ENCODE measurements at regions not wholly inside any gene's neighbourhood (a gene's known extent, or its start where the extent isn't known, plus 50 kb on each side); places are given as distances from the start of the nearest gene placed in this dataset.

DNA sequence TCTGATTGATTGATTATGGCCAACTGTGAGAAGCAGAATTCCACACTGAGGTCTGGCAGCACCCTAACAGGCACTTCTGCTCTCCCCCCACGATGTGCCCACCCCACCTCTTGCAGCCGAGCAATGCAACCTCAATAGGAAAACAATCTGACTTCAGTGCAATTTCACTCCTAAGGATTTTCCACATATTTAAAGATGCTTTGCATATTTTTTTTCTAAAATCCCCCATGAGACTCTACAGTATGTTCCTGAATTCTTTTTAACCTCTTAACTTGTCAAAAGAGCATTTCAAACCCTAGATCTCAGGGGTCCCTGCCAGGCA, 243.1 kb downstream of the AUH start:
- ChIA-PET CTCF (no interaction called here), POLR2A (no interaction called here)
- TF ChIP-seq, protein P1, sequence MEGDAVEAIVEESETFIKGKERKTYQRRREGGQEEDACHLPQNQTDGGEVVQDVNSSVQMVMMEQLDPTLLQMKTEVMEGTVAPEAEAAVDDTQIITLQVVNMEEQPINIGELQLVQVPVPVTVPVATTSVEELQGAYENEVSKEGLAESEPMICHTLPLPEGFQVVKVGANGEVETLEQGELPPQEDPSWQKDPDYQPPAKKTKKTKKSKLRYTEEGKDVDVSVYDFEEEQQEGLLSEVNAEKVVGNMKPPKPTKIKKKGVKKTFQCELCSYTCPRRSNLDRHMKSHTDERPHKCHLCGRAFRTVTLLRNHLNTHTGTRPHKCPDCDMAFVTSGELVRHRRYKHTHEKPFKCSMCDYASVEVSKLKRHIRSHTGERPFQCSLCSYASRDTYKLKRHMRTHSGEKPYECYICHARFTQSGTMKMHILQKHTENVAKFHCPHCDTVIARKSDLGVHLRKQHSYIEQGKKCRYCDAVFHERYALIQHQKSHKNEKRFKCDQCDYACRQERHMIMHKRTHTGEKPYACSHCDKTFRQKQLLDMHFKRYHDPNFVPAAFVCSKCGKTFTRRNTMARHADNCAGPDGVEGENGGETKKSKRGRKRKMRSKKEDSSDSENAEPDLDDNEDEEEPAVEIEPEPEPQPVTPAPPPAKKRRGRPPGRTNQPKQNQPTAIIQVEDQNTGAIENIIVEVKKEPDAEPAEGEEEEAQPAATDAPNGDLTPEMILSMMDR (IDR thresholded peaks at IDR 0.05; ENCODE audit: control extremely low read depth, extremely low read depth, low read depth, missing control alignments) = no peak
- no peak for DNase-seq (ENCODE audit: extremely low spot score)

DNA sequence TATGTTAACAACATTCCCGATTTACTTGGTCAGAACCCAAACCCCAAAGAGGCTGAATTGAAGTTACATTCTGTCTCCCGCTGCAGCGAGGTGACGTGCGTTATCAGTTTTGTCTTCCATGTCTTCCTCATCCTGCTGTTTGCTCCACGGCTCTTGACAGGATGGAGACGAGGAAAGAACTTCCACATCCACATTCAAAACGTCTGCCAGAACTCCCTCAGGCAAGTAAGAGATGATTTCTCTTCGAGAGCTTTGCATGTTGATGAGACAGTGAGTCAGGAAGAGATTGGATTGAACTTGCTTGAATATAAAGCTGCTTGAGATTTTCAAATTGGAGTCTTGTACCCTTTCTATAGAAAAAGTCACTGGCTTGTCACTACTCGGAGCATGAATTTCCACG, 242.6 kb downstream of the AUH start:
- DNase-seq (ENCODE audit: extremely low spot score) = no peak
- ChIA-PET CTCF (no interaction called here), POLR2A (no interaction called here)
- TF ChIP-seq, protein P1 (IDR thresholded peaks at IDR 0.05; ENCODE audit: control extremely low read depth, extremely low read depth, low read depth, missing control alignments) = no peak

DNA sequence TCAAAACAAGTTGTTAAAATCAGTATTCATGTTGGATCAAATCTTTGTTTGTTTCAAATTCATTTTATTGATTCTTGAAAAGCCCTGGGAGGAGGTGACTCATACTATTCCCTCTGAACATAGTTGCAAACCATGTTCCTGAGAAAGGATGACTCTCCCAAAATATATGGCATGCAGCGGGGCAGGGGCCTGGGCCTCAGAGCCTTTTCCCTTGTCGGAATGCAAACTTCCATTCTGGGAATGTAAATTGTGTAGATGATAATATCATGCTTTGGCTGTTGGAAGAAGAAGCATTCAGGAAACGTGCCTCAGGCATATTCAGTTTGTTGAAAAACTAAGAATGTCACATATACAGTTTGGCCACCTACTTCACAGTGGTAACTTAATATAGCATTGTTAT, 242.0 kb downstream of the AUH start:
- DNase-seq (ENCODE audit: extremely low spot score) = no peak
- ChIA-PET CTCF (no interaction called here), POLR2A (no interaction called here)
- TF ChIP-seq, protein P1 (IDR thresholded peaks at IDR 0.05; ENCODE audit: control extremely low read depth, extremely low read depth, low read depth, missing control alignments) = no peak

DNA sequence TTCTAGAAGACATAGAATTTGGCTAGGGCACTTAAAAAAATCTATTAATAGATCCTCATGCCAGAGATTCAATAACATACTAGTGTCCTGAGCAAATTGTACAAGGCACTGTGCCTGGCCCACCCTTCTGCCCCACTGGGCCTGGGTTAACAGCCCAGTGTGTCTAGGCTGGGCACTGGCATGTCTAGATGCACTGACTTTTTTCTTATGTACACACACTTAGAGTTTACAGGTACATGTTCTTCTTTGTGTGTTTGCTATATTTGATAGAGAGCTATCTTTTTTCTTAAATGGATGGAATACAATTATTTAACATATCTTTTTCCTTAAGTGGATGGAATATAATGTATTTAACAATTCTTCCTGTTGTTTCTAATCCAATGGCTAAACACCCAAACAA, 241.5 kb downstream of the AUH start:
- CTCF ChIA-PET = no interaction called here
- POLR2A ChIA-PET = no interaction called here
- TF ChIP-seq, protein P1 (IDR thresholded peaks at IDR 0.05; ENCODE audit: control extremely low read depth, extremely low read depth, low read depth, missing control alignments) = no peak
- DNase-seq (ENCODE audit: extremely low spot score) = no peak

DNA sequence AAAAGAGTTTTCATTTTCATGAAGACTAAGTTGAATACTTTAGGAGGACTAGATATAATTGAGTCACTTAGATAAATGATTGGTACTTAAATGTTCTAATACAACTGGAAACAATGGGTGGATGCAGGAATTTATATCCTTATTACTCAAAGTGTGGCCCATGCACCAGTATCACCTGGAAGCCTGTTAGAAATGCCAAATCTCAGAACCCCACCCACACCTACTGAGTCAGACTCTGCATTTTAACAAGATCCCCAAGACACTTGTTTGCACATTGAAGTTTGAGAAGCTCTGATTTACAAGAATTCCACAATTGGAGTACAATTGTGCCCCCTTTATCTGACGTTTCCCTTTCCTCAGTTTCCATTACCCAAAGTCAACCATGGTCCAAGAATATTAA, 239.0 kb downstream of the AUH start:
- DNase-seq (ENCODE audit: extremely low spot score) = no peak
- TF ChIP-seq, protein P1 (IDR thresholded peaks at IDR 0.05; ENCODE audit: control extremely low read depth, extremely low read depth, low read depth, missing control alignments) = no peak
- ChIA-PET CTCF (interaction anchor here (1.3 kb wide), 1 partner anchor 12 kb away, joined by 3 read pairs; no protein-coding TSS in a partner anchor), POLR2A (no interaction called here)

DNA sequence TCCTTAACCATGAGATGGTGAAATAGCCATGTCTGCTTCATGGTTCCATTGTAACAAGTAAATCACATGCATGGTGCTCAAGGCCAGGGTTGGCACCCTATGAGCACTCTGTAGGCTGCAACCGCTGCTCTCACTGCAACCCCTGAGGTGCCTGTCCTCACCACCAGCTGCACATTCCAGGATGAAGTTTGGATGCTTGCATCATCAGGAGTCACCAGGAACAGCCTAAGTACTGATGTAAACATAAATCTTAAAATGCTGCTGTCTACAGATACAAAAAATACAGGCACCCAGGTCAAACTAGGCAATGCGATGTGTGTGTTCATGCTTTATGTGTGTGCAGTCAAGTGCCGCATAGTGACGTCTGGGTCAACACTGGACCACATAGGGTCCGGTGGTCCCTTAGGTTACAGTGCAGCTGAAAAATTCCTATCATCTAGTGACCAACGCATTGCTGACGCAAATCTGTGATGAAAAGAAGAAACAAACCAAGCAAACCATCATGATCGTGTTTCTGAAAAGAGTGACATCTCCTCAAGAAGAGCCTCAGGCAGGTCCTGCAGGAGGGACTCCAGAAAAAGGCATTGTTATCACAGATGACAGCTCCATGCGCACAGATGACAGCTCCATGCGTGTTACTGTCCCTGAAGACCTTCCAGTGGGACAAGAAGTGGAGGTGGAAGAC, 234.8 kb downstream of the AUH start:
- ChIA-PET POLR2A (no interaction called here), CTCF (interaction anchor here (1.0 kb wide), 1 partner anchor 212 kb away, joined by 4 read pairs; no protein-coding TSS in a partner anchor)
- TF ChIP-seq, protein P1 (IDR thresholded peaks at IDR 0.05; ENCODE audit: control extremely low read depth, extremely low read depth, low read depth, missing control alignments) = no peak
- DNase-seq (ENCODE audit: extremely low spot score) = no peak

Data from GM10248 (cell line).